Spleen (tissue), 11 donors: ENCODE measurements at regions not wholly inside any gene's neighbourhood (a gene's known extent, or its start where the extent isn't known, plus 50 kb on each side); places are given as distances from the start of the nearest gene placed in this dataset.

Experiments used
- DNase-seq: peaks from one replicate; pipeline ENCODE4 v3.0.0-alpha.2; 2020
- H3K27ac ChIP-seq, 8 donors: fragments of 200-600 bp; sonication (generic) in 7 of 8; 1 replicate in 4 of 8; 2 replicates in 4 of 8; pipeline versions ENCODE4 v1.5.0 to v1.8.0; 2016 to 2021; ENCODE audit warnings: inconsistent platforms in 4 of 8, mild to moderate bottlenecking in 4 of 8, moderate library complexity in 1 of 8
- H3K27me3 ChIP-seq, 7 donors: fragments of 200-600 bp; sonication (generic) in 6 of 7; replicated peaks in 1 of 7; 1 replicate in 4 of 7; 2 replicates in 3 of 7; pipeline versions ENCODE4 v1.5.0 to v1.8.0; 2016 to 2021; ENCODE audit warnings: inconsistent platforms in 3 of 7, mild to moderate bottlenecking in 1 of 7
- H3K36me3 ChIP-seq, 6 donors: fragments of 200-600 bp; sonication (generic) in 5 of 6; 1 replicate in 4 of 6; 2 replicates in 2 of 6; pipeline versions ENCODE4 v1.5.0 to v1.8.0; 2016 to 2021; ENCODE audit warnings: inconsistent platforms in 2 of 6
- H3K4me1 ChIP-seq, 6 donors: fragments of 200-600 bp; sonication (generic) in 5 of 6; 1 replicate in 3 of 6; 2 replicates in 3 of 6; pipeline versions ENCODE4 v1.5.0 to v1.8.0; 2016 to 2021; ENCODE audit warnings: inconsistent platforms in 3 of 6
- H3K4me3 ChIP-seq, 8 donors: fragments of 200-600 bp; sonication (generic) in 7 of 8; 1 replicate in 4 of 8; 2 replicates in 4 of 8; pipeline versions ENCODE4 v1.5.0 to v1.8.0; 2016 to 2021; ENCODE audit warnings: inconsistent platforms in 4 of 8, mild to moderate bottlenecking in 4 of 8, moderate library complexity in 2 of 8
- H3K9me3 ChIP-seq, 8 donors: fragments of 200-600 bp; sonication (generic) in 7 of 8; 1 replicate in 4 of 8; 2 replicates in 4 of 8; pipeline versions ENCODE4 v1.5.0 to v1.8.0; 2016 to 2021; ENCODE audit warnings: inconsistent platforms in 4 of 8
- POLR2A ChIP-seq, 3 donors: fragments of 450-650 bp; IDR thresholded peaks; one replicate each; pipeline ENCODE4 v1.5.1; 2017; ENCODE audit warnings: antibody characterized with exemption in 3 of 3, mild to moderate bottlenecking in 1 of 3
- POLR2AphosphoS5 ChIP-seq, 3 donors: sonication (generic); formaldehyde crosslinking; IDR thresholded peaks; one replicate each; pipeline ENCODE4 v1.5.1; 2017; ENCODE audit warnings: antibody characterized with exemption in 3 of 3
- WGBS, 5 donors: extraction: QIAGEN DNeasy Blood & Tissue Kit in 3 of 5; methylation state at CpG; one replicate each; pipeline versions ENCODE4 v1.1.5 to v1.1.7; 2013 to 2018; 5-methylcytosine and 5-hydroxymethylcytosine counted together
- intact Hi-C: fragments of 100-400 bp; cut with DNase I; formaldehyde crosslinking; loops from one replicate; pipeline ENCODE4 v1.15.0; 2023; ENCODE audit warnings: low total_unique reads
- TF ChIP-seq, protein P1 (sequence below), 11 experiments: fragments of 200-600 bp in 7 of 11; fragments of 450-650 bp in 4 of 11; sonication (generic) in 4 of 11; IDR thresholded peaks in 8 of 11; conservative IDR thresholded peaks in 3 of 11; 1 replicate in 7 of 11; 2 replicates in 4 of 11; pipeline versions ENCODE4 v1.4.0 to v1.8.0; 2016 to 2021; ENCODE audit warnings: antibody characterized with exemption in 11 of 11, inconsistent platforms in 4 of 11, mild to moderate bottlenecking in 1 of 11
- donor health status: healthy with polysubstance abuse.
- donor health status: DM: no; HTN: no; CAD: no; lungs with moderate emphysema.
- donor health status: DM: no; HTN: no; CAD: no.
- donor health status: Bipolar disorder and iron deficiency.
- donor health status: healthy.
- donor health status: DM: no; HTN: no; CAD: no.
- donor health status: DM: yes; HTN: yes; CAD: no.

DNA sequence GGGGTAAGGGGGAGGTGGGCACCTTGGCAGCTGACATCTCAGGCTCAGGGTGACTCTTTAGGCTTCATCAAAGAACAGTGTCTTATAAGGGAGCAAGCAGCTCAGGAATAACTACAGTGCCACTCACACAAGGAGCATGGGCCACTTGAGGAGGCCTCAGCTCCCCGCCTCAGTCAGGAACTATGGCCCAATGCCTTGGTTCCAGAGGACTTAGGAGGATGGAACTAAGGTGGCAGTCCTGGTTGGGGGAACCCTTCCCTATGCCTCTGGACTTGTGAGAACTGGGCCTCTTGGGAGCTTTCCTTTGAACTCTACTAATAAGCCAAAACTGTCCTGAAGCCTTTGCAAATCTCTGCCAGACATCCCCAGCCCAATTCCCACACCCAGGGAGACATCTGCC is 160.6 kb downstream of the EFNB1 start:
- intact Hi-C loops: no loop called here
- TF ChIP-seq, protein P1, sequence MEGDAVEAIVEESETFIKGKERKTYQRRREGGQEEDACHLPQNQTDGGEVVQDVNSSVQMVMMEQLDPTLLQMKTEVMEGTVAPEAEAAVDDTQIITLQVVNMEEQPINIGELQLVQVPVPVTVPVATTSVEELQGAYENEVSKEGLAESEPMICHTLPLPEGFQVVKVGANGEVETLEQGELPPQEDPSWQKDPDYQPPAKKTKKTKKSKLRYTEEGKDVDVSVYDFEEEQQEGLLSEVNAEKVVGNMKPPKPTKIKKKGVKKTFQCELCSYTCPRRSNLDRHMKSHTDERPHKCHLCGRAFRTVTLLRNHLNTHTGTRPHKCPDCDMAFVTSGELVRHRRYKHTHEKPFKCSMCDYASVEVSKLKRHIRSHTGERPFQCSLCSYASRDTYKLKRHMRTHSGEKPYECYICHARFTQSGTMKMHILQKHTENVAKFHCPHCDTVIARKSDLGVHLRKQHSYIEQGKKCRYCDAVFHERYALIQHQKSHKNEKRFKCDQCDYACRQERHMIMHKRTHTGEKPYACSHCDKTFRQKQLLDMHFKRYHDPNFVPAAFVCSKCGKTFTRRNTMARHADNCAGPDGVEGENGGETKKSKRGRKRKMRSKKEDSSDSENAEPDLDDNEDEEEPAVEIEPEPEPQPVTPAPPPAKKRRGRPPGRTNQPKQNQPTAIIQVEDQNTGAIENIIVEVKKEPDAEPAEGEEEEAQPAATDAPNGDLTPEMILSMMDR (IDR thresholded peaks at IDR 0.05 in 8 of 11, conservative IDR thresholded peaks at IDR 0.05 in 3 of 11): no peak
- no peak for TF ChIP-seq POLR2A (IDR thresholded peaks at IDR 0.05)
- TF ChIP-seq POLR2AphosphoS5 (IDR thresholded peaks at IDR 0.05): no peak
- peak overlapping the region in 1 of 8 donors; percentile 23 for H3K27ac ChIP-seq
- no peaks in the 10 kb centered on the region for H3K36me3 ChIP-seq
- WGBS, 5 donors: 64 to 89% (median 82%) methylated on average over 1 of the region's 1 CpG; no CpG with 5 or more reads in 1 of the 5 donors
- H3K9me3 ChIP-seq: no peaks in the 10 kb centered on the region
- peaks cover 0 to under 1% (median 0%) of the 10 kb centered on the region in 6 donors for H3K4me1 ChIP-seq
- DNase-seq: no peak
- H3K27me3 ChIP-seq: peaks cover 0 to 5% (median 0%) of the 10 kb centered on the region in 7 donors
- no peak overlapping the region for H3K4me3 ChIP-seq

DNA sequence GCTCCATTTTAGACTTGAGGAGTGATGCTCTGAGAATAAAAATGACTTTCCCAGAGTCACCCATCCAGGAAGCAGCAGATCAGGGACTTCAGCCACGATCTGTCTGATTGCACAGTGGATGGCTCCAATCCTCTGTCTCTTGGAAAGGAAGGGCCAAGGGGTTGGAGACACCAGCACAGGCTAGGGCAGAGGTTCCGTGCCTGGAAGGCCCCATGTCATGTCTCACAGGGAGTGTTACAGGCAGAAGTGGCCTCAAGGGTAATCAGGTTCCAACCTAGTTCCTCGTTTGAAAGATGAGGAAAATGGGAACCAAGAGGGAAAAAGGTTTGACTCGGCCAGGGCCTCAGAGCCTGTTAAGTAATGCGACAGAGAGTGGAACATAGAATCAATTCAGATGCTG is 160.0 kb downstream of the EFNB1 start:
- Histone ChIP-seq H3K36me3 (no peaks in the 10 kb centered on the region), H3K4me1 (no peaks in the 10 kb centered on the region), H3K4me3 (no peak overlapping the region), H3K9me3 (no peaks in the 10 kb centered on the region), H3K27ac (no peak overlapping the region), H3K27me3 (peaks cover 0 to 4% (median 0%) of the 10 kb centered on the region in 7 donors)
- TF ChIP-seq POLR2A (IDR thresholded peaks at IDR 0.05) (no peak), POLR2AphosphoS5 (IDR thresholded peaks at IDR 0.05) (no peak)
- TF ChIP-seq, protein P1 (IDR thresholded peaks at IDR 0.05 in 8 of 11, conservative IDR thresholded peaks at IDR 0.05 in 3 of 11): no peak
- intact Hi-C loops: no loop called here
- 44 to 77% (median 72%) methylated on average over 5 of the region's 5 CpGs for WGBS, 5 donors
- no peak for DNase-seq

DNA sequence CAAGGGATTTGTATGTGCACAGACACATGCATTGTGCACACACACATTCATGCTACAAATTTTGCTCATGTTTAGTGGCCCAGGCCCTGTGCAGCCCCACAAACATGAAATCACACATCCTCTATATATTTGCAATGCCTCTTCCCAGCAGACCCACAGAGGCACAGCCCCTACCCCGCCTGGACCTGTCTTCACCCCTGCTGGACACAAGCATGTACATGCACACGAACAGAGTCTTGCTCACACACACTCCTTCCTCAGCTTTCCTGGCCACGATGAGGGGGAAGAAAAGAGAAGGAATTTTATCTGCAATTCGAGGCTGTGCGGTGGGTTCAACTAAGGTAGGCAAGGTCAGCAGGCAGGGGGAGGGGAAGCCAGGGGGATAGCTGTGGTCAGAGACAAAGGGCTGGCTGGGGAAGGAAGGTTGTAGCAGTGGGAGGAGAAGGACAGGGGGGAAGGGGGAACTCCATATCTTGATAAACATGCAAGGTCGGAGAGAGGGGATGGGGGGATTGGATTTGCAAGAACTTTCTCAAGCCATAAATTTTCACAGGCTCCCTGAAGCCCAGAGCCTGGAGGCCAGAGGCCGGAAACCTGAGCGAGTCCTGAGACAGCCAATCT is 156.4 kb downstream of the EFNB1 start:
- TF ChIP-seq POLR2A (IDR thresholded peaks at IDR 0.05): no peak
- TF ChIP-seq POLR2AphosphoS5 (IDR thresholded peaks at IDR 0.05): no peak
- TF ChIP-seq, protein P1 (IDR thresholded peaks at IDR 0.05 in 8 of 11, conservative IDR thresholded peaks at IDR 0.05 in 3 of 11): no peak
- Histone ChIP-seq H3K4me1 (no peaks in the 10 kb centered on the region), H3K27ac (no peak overlapping the region), H3K9me3 (no peaks in the 10 kb centered on the region), H3K4me3 (no peak overlapping the region), H3K27me3 (peaks cover 0 to 4% (median 0%) of the 10 kb centered on the region in 7 donors), H3K36me3 (no peaks in the 10 kb centered on the region)
- intact Hi-C loops: no loop called here
- DNase-seq: no peak
- 57 to 93% (median 67%) methylated on average over 6 to 8 of the region's 8 CpGs for WGBS, 5 donors

DNA sequence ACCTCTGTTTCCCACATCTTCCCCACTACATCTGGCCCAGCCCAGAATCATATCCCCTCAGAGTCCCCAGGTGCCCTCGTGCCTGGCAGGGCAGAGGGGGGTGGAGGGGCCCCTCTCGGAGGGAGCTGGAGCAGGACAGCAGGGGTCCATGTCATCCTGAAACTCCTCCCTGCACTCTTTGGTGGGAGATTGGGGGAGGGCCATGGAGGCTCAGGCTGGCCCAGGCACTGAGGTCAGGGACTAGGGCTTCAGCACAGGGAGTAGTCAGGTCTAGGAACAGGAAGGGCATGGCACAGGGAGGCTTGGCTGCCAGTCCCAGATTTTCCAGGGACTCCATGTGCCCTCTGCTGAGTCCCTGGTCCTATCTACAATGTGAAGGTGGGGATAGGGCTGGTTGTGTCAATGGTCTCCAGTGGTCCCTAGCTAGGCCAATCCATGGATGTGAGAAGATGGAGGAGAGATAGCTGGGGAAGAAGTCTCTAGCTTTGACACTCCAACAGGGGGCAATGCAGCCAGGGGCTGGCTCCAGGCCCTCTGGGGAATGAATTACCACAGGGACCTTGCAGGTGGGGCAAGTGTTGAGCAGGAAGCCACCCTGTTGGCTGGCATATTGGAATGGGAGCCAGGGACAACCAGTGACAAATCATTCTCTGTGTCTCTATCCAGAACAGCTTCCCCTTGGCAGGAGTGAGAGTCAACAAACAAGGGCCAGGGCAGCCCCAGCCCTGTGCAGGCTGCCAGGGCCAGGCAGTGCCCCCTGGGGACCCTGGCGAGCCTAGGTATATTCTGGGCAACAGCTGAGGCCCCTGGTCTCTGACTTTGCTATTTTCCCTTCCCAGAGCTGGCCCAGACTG is 154.4 kb downstream of the EFNB1 start:
- WGBS, 5 donors: 53 to 100% (median 75%) methylated on average over 2 to 3 of the region's 3 CpGs
- TF ChIP-seq POLR2AphosphoS5 (IDR thresholded peaks at IDR 0.05) (no peak), POLR2A (IDR thresholded peaks at IDR 0.05) (no peak)
- TF ChIP-seq, protein P1 (IDR thresholded peaks at IDR 0.05 in 8 of 11, conservative IDR thresholded peaks at IDR 0.05 in 3 of 11): no peak

More for the DNA sequence above, 154.4 kb downstream of the EFNB1 start:
- DNase-seq: no peak
- Histone ChIP-seq H3K4me1 (no peaks in the 10 kb centered on the region), H3K27me3 (peaks cover 0 to 4% (median 0%) of the 10 kb centered on the region in 7 donors), H3K9me3 (no peaks in the 10 kb centered on the region), H3K4me3 (no peak overlapping the region), H3K27ac (no peak overlapping the region), H3K36me3 (no peaks in the 10 kb centered on the region)
- intact Hi-C loops: no loop called here
